ENCODE measurements at regions not wholly inside any gene's neighbourhood (a gene's known extent, or its start where the extent isn't known, plus 50 kb on each side); places are given as distances from the start of the nearest gene placed in this dataset.

- intact Hi-C loops (cut with DNase I), result no loop called here
- no peak overlapping the region for H3K27ac ChIP-seq
- DNase-seq, result no peak
- no peak for ATAC-seq
- H3K4me3 ChIP-seq, result no peak overlapping the region
- TF ChIP-seq CTCF (IDR thresholded peaks at IDR 0.05), result no peak
- H3K27me3 ChIP-seq, result no peaks in the 10 kb centered on the region
- H3K9me3 ChIP-seq, result no peaks in the 10 kb centered on the region
- no peaks in the 10 kb centered on the region for H3K36me3 ChIP-seq
- 65 to 72% methylated on average over 4 of the region's 4 CpGs for WGBS, 2 donors
- no peaks in the 10 kb centered on the region for H3K4me1 ChIP-seq
These were observed 347.4 kb upstream of the AGA start for GRCh38 chr4:177789610-177790009.

GRCh38 chr4:177791188-177791587 lies 349.0 kb upstream of the AGA start:
- H3K9me3 ChIP-seq, result no peaks in the 10 kb centered on the region
- no peaks in the 10 kb centered on the region for H3K36me3 ChIP-seq
- H3K4me3 ChIP-seq, result no peak overlapping the region
- ATAC-seq, result no peak
- TF ChIP-seq CTCF (IDR thresholded peaks at IDR 0.05), result no peak
- H3K27ac ChIP-seq, result no peak overlapping the region
- WGBS, 2 donors, result 76 to 77% methylated on average over 4 of the region's 4 CpGs
- intact Hi-C loops (cut with DNase I), result no loop called here
- H3K27me3 ChIP-seq, result no peaks in the 10 kb centered on the region
- DNase-seq, result no peak
- H3K4me1 ChIP-seq, result no peaks in the 10 kb centered on the region

GRCh38 chr4:177796841-177797240 lies 354.6 kb upstream of the AGA start:
- H3K36me3 ChIP-seq, result no peaks in the 10 kb centered on the region
- H3K9me3 ChIP-seq, result no peaks in the 10 kb centered on the region
- 46 to 49% methylated on average over 5 of the region's 5 CpGs for WGBS, 2 donors
- ATAC-seq (no peak), DNase-seq (no peak)
- intact Hi-C loops (cut with DNase I), result no loop called here
- no peak overlapping the region for H3K27ac ChIP-seq
- no peaks in the 10 kb centered on the region for H3K4me1 ChIP-seq
- TF ChIP-seq CTCF (IDR thresholded peaks at IDR 0.05), result no peak
- no peaks in the 10 kb centered on the region for H3K27me3 ChIP-seq
- H3K4me3 ChIP-seq, result no peak overlapping the region

- DNase-seq, result no peak
- Histone ChIP-seq H3K27me3 (no peaks in the 10 kb centered on the region), H3K4me3 (no peak overlapping the region), H3K9me3 (no peaks in the 10 kb centered on the region), H3K36me3 (no peaks in the 10 kb centered on the region), H3K27ac (no peak overlapping the region), H3K4me1 (no peaks in the 10 kb centered on the region)
- ATAC-seq, result no peak
- intact Hi-C loops (cut with DNase I), result no loop called here
- WGBS, 2 donors, result 0% methylated on average over 1 of the region's 1 CpG
- TF ChIP-seq CTCF (IDR thresholded peaks at IDR 0.05), result no peak
These were observed 355.9 kb upstream of the AGA start for GRCh38 chr4:177798161-177798560.

GRCh38 chr4:177802162-177802561 lies 359.9 kb upstream of the AGA start:
- no peaks in the 10 kb centered on the region for H3K36me3 ChIP-seq
- 25 to 26% methylated on average over 1 of the region's 1 CpG for WGBS, 2 donors
- intact Hi-C loops (cut with DNase I), result no loop called here

More at GRCh38 chr4:177802162-177802561, 359.9 kb upstream of the AGA start:
- Histone ChIP-seq H3K9me3 (no peaks in the 10 kb centered on the region), H3K27ac (no peak overlapping the region), H3K4me3 (no peak overlapping the region), H3K27me3 (no peaks in the 10 kb centered on the region), H3K4me1 (no peaks in the 10 kb centered on the region)
- DNase-seq (no peak), ATAC-seq (no peak)
- TF ChIP-seq CTCF (IDR thresholded peaks at IDR 0.05), result no peak
